GM18873 (cell line): ENCODE measurements at regions not wholly inside any gene's neighbourhood (a gene's known extent, or its start where the extent isn't known, plus 50 kb on each side); places are given as distances from the start of the nearest gene placed in this dataset.
"Not testable (repeated sequence)": the region's sequence is repeated elsewhere in the genome, so short reads cannot be mapped to it uniquely, and the experiment has no call there.

Experiments
- ATAC-seq: cut with Tn5 transposase; IDR thresholded peaks from one replicate; pipeline ENCODE4 v1.9.1; 2021; ENCODE audit warnings: mild to moderate bottlenecking, moderate library complexity, moderate number of reproducible peaks; ENCODE audit not compliant: unreplicated experiment, low FRiP score

- no peak for ATAC-seq
Measured at GRCh38 chr4:147096667-147097604, 151.3 kb upstream of the TTC29 start.

DNA sequence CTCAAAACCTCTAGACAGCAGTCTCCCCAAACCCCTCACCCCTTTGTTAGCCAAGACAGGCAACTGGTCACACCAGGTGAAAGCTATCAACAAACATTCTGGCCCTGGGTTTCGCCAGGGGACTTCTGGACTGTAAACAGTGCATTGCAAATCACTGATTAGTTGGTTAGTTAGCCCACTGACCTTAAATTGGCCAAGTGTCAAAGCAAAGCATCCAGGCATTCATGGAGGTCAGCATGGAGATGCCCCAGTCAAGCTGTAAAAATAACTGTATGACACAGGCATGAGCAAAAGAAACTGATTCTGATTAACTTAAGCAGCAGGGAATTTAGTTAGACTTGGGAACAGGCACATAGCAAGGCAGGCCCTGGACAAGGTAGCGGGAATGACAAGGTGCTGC, 156.0 kb upstream of the TTC29 start:
- no peak for ATAC-seq

DNA sequence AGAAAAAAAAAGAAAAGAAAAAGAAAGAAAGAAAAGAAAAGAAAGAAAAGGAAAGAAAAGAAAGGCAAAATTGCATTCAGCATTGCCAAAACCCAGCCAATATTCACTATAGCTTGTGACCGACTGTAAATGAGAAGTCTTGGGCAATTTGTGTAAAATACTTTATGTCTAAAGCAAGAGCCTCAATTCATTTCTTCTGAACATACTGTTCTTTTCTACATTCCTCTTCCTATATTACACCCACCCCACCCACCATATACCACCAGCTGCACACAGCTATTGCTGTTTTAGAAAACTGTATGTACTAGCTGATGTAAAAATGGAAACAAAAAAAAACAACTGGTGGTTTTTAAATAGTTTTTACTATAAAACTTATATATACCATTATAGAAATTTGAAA, 156.9 kb upstream of the TTC29 start:
- no peak for ATAC-seq

GRCh38 chr4:147103403-147103946, 157.8 kb upstream of the TTC29 start:
- ATAC-seq, result no peak

- ATAC-seq, result no peak
Measured at GRCh38 chr4:147104768-147105167, 159.1 kb upstream of the TTC29 start.

DNA sequence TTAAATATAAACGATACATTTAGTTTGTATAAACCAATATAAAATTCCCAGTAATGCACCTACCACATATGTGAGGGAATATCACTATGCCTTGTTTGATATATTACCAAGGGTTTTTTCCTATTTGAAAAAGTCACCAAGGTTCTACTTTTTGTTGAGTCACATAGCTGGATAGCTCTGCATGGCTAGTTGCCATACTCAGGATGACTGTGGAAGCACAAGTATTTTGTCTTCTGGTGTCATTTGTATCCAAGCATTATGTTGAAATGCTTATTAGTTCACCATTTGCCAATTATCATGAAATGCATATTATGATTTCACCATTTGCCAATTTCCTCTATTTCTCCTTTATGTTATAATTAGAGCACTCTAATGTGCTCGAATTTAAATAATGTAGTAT, 162.7 kb upstream of the TTC29 start:
- ATAC-seq, result no peak

- no peak for ATAC-seq
Measured at GRCh38 chr4:147109800-147110199, 164.1 kb upstream of the TTC29 start.

GRCh38 chr4:147110473-147111367, 165.1 kb upstream of the TTC29 start:
- no peak for ATAC-seq

- ATAC-seq, result not testable (repeated sequence)
Measured at GRCh38 chr4:147112196-147112595, 166.5 kb upstream of the TTC29 start.

DNA sequence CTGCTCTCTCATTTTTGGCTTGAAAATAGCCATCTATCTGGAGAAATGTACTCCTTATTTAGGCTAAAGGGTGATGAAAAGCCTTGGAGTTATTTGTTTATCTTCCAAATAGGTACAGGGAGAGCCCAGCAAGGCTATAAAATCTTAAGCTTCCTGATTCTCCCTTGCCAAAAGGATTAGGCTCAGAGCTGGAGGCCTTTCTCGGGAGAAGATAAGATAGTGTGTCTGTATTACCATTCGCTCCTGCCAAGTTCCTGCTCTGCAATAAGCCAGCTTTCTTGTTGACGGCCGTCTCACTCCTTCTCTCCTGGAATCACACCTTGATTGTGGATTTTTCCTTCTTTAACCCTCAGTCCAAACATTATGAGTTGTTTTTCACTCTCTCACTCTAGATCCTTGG, 171.8 kb upstream of the TTC29 start:
- ATAC-seq, result no peak

- no peak for ATAC-seq
Measured at GRCh38 chr4:147118528-147118927, 172.9 kb upstream of the TTC29 start.

- no peak for ATAC-seq
Measured at GRCh38 chr4:147122685-147123084, 177.0 kb upstream of the TTC29 start.

DNA sequence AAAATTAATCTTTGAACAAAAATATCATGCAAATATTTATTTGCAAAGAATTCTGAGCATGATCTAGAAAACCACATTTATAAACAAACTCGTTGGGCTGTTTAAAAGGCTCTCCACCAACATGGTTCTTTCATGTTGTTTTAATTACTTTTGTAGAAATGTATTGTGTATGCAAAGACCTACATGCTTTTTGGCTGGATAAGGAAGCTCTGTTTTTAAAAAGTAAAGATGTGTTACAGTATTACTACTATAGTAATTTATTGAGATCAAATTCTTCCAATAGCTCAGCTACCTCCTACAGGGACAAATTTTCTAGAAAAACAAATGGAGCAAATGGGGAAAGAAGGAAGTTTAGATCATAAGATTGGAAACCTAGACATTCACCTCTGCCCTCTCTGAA, 177.5 kb upstream of the TTC29 start:
- ATAC-seq, result no peak

- ATAC-seq, result no peak
Measured at GRCh38 chr4:147128787-147129186, 183.1 kb upstream of the TTC29 start.

DNA sequence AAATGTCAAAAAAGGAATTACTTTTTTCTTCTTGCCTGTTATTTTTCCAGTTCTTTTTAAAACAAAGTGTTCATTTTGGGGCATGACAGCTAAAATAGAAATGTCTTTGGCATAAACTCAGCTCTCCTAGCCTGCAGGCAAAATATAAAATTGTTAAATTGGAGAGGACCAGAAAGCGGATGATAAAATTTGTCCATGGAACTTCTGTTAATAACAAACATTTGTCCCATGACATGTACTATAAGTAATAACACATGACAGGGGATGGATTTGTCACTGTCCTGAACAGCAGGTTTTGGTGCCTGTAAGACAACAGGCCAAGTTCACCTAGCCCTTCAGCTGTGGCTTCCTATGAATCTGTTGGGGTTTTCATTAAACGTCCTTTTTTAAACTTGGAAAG, 184.0 kb upstream of the TTC29 start:
- no peak for ATAC-seq

- ATAC-seq, result no peak
Measured at GRCh38 chr4:147134536-147135210, 189.0 kb upstream of the TTC29 start.

DNA sequence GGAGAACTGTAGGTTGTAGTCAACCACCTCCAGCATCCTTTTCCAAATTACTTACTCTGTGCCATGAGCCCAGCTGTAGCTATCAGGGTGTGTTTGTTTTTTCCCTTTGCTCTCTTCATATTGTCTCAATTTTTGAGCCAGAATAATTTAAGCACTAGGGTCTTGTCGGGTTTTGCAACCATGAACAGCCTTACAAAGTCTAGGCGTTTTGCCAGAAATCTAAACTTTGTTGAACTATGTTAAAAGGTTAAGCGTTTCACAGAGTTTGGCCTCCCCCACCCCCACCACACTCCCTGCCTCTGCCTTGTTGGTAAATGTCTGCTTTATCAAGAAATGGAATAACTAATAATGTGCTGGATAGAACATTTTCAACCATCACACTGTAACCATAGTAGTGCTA, 190.6 kb upstream of the TTC29 start:
- no peak for ATAC-seq

- no peak for ATAC-seq
Measured at GRCh38 chr4:147136751-147137150, 191.1 kb upstream of the TTC29 start.

- no peak for ATAC-seq
Measured at GRCh38 chr4:147137280-147137679, 191.6 kb upstream of the TTC29 start.

GRCh38 chr4:147138171-147138570, 192.5 kb upstream of the TTC29 start:
- no peak for ATAC-seq
